Left ventricle myocardium inferior (tissue), 1 donor: ENCODE measurements at regions not wholly inside any gene's neighbourhood (a gene's known extent, or its start where the extent isn't known, plus 50 kb on each side); places are given as distances from the start of the nearest gene placed in this dataset.
"Not testable (repeated sequence)": the region's sequence is repeated elsewhere in the genome, so short reads cannot be mapped to it uniquely, and the experiment has no call there.

ENCODE experiments used
- DNase-seq: peaks from one replicate; pipeline ENCODE4 v3.0.0-alpha.2; 2020
- H3K27ac ChIP-seq: fragments of 200-600 bp; replicated peaks from 2 replicates; pipeline ENCODE4 v1.8.0; 2021
- H3K27me3 ChIP-seq: fragments of 200-600 bp; 2 replicates; pipeline ENCODE4 v1.8.0; 2021; ENCODE audit warnings: low read depth
- H3K36me3 ChIP-seq: fragments of 200-600 bp; 2 replicates; pipeline ENCODE4 v1.8.0; 2021
- H3K4me1 ChIP-seq: fragments of 200-600 bp; 2 replicates; pipeline ENCODE4 v1.8.0; 2021
- H3K4me3 ChIP-seq: fragments of 200-600 bp; 2 replicates; pipeline ENCODE4 v1.8.0; 2021; ENCODE audit warnings: mild to moderate bottlenecking, moderate library complexity
- H3K9me3 ChIP-seq: fragments of 200-600 bp; replicated peaks from 2 replicates; pipeline ENCODE4 v1.8.0; 2021
- CTCF ChIP-seq: fragments of 200-600 bp; IDR thresholded peaks from 2 replicates; pipeline ENCODE4 v1.8.0; 2021; ENCODE audit warnings: antibody characterized with exemption, mild to moderate bottlenecking, borderline replicate concordance
- intact Hi-C: fragments of 100-400 bp; cut with micrococcal nuclease; formaldehyde crosslinking; loops from one replicate; pipeline ENCODE4 v1.11.0; 2022
- donor health status: DM: no; HTN: yes; CAD: no; lungs with severe emphysema.

GRCh38 chr18:76613755-76614120, 118.7 kb upstream of the ZNF516 start:
- Histone ChIP-seq H3K27me3 (peaks cover 32% of the 10 kb centered on the region), H3K4me3 (no peak overlapping the region), H3K27ac (no peak overlapping the region), H3K9me3 (no peaks in the 10 kb centered on the region), H3K4me1 (no peaks in the 10 kb centered on the region), H3K36me3 (no peaks in the 10 kb centered on the region)
- intact Hi-C loops, result no loop called here
- no peak for TF ChIP-seq CTCF
- DNase-seq, result no peak

- Histone ChIP-seq H3K27ac (no peak overlapping the region), H3K9me3 (no peaks in the 10 kb centered on the region), H3K4me3 (no peak overlapping the region), H3K36me3 (no peaks in the 10 kb centered on the region), H3K27me3 (peaks cover 36% of the 10 kb centered on the region), H3K4me1 (no peaks in the 10 kb centered on the region)
- DNase-seq, result no peak
- no peak for TF ChIP-seq CTCF
- intact Hi-C loops, result no loop called here
Observed at GRCh38 chr18:76613053-76613754, 118.2 kb upstream of the ZNF516 start.

- H3K27me3 ChIP-seq, result peaks cover 36% of the 10 kb centered on the region
- H3K4me1 ChIP-seq, H3K27ac ChIP-seq, DNase-seq, intact Hi-C loops, H3K36me3 ChIP-seq, H3K9me3 ChIP-seq, H3K4me3 ChIP-seq: not testable (repeated sequence)
Observed at GRCh38 chr18:76611750-76612045, 116.7 kb upstream of the ZNF516 start.

- intact Hi-C loops, result no loop called here
- DNase-seq, result no peak
- H3K4me3 ChIP-seq, result peak overlapping the region; percentile 27
- no peaks in the 10 kb centered on the region for H3K36me3 ChIP-seq
- no peak overlapping the region for H3K27ac ChIP-seq
- TF ChIP-seq CTCF, result no peak
- H3K27me3 ChIP-seq, result peaks cover 39% of the 10 kb centered on the region
- no peaks in the 10 kb centered on the region for H3K4me1 ChIP-seq
- no peaks in the 10 kb centered on the region for H3K9me3 ChIP-seq
Observed at GRCh38 chr18:76610933-76611749, 116.1 kb upstream of the ZNF516 start.

- no peak overlapping the region for H3K27ac ChIP-seq
- no peak overlapping the region for H3K4me3 ChIP-seq
- peaks cover 40% of the 10 kb centered on the region for H3K27me3 ChIP-seq
- intact Hi-C loops, result no loop called here
- H3K36me3 ChIP-seq, result no peaks in the 10 kb centered on the region
- no peaks in the 10 kb centered on the region for H3K4me1 ChIP-seq
- DNase-seq, result no peak
- no peaks in the 10 kb centered on the region for H3K9me3 ChIP-seq
- TF ChIP-seq CTCF, result no peak
Observed at GRCh38 chr18:76610012-76610411, 115.0 kb upstream of the ZNF516 start.

GRCh38 chr18:76605341-76605929, 110.4 kb upstream of the ZNF516 start:
- DNase-seq, result no peak
- peaks cover 30% of the 10 kb centered on the region for H3K27me3 ChIP-seq
- no peaks in the 10 kb centered on the region for H3K4me1 ChIP-seq
- intact Hi-C loops, result no loop called here
- no peaks in the 10 kb centered on the region for H3K36me3 ChIP-seq
- no peaks in the 10 kb centered on the region for H3K9me3 ChIP-seq
- no peak overlapping the region for H3K27ac ChIP-seq
- no peak overlapping the region for H3K4me3 ChIP-seq
- no peak for TF ChIP-seq CTCF
